A673 (cell line): ENCODE measurements at regions not wholly inside any gene's neighbourhood (a gene's known extent, or its start where the extent isn't known, plus 50 kb on each side); places are given as distances from the start of the nearest gene placed in this dataset.

Source experiments
- CTCF ChIP-seq: fragments of 300-800, 200-600 bp; sonication (generic); conservative IDR thresholded peaks from 2 replicates; pipeline ENCODE4 v1.5.1; 2017; ENCODE audit warnings: low read depth, mild to moderate bottlenecking, antibody characterized with exemption, low read length, moderate library complexity, mixed read lengths
- EZH2 ChIP-seq: fragments of 200-600 bp; sonication (generic); IDR thresholded peaks from 2 replicates; pipeline ENCODE4 v1.6.1; 2017; ENCODE audit warnings: borderline replicate concordance, low read depth, mild to moderate bottlenecking, mixed read lengths, antibody characterized with exemption, low read length; ENCODE audit not compliant: poor library complexity, severe bottlenecking

GRCh38 chr11:130806746-130807145 lies 109.5 kb downstream of the SNX19 start:
- TF ChIP-seq CTCF = no peak
- no peak for TF ChIP-seq EZH2
